ENCODE measurements at regions not wholly inside any gene's neighbourhood (a gene's known extent, or its start where the extent isn't known, plus 50 kb on each side); places are given as distances from the start of the nearest gene placed in this dataset.

- ChIA-PET CTCF (no interaction called here), POLR2A (no interaction called here)
Observed at GRCh38 chr14:48943913-48944312, 642.3 kb downstream of the RPS29 start.

- CTCF ChIA-PET: no interaction called here
- POLR2A ChIA-PET: no interaction called here
Observed at GRCh38 chr14:48937541-48938195, 648.5 kb downstream of the RPS29 start.

GRCh38 chr14:48936849-48937248, 649.3 kb downstream of the RPS29 start:
- ChIA-PET POLR2A (no interaction called here), CTCF (no interaction called here)

GRCh38 chr14:48936362-48936761, 649.8 kb downstream of the RPS29 start:
- POLR2A ChIA-PET: no interaction called here
- CTCF ChIA-PET: no interaction called here

GRCh38 chr14:48925184-48925583, 661.0 kb downstream of the RPS29 start:
- POLR2A ChIA-PET: no interaction called here
- CTCF ChIA-PET: no interaction called here

GRCh38 chr14:48914921-48915320, 671.3 kb downstream of the RPS29 start:
- ChIA-PET POLR2A (no interaction called here), CTCF (no interaction called here)

GRCh38 chr14:48914382-48914781, 671.8 kb downstream of the RPS29 start:
- ChIA-PET POLR2A (no interaction called here), CTCF (no interaction called here)

- ChIA-PET CTCF (no interaction called here), POLR2A (no interaction called here)
Observed at GRCh38 chr14:48900565-48900964, 685.6 kb downstream of the RPS29 start.

- ChIA-PET POLR2A (no interaction called here), CTCF (no interaction called here)
Observed at GRCh38 chr14:48890333-48890732, 695.8 kb downstream of the RPS29 start.

- ChIA-PET CTCF (no interaction called here), POLR2A (no interaction called here)
Observed at GRCh38 chr14:48876806-48877340, 709.3 kb downstream of the RPS29 start.

GRCh38 chr14:48874711-48875110, 711.5 kb downstream of the RPS29 start:
- ChIA-PET CTCF (no interaction called here), POLR2A (no interaction called here)

GRCh38 chr14:48857366-48857765, 728.8 kb downstream of the RPS29 start:
- CTCF ChIA-PET: no interaction called here
- POLR2A ChIA-PET: no interaction called here

GRCh38 chr14:48853159-48853558, 733.0 kb downstream of the RPS29 start:
- ChIA-PET POLR2A (no interaction called here), CTCF (no interaction called here)

GRCh38 chr14:48849741-48850322, 736.3 kb downstream of the RPS29 start:
- POLR2A ChIA-PET: no interaction called here
- CTCF ChIA-PET: no interaction called here

- CTCF ChIA-PET: no interaction called here
- POLR2A ChIA-PET: no interaction called here
Observed at GRCh38 chr14:48842785-48843184, 743.4 kb downstream of the RPS29 start.

GRCh38 chr14:48826058-48826457, 760.1 kb downstream of the RPS29 start:
- ChIA-PET CTCF (no interaction called here), POLR2A (no interaction called here)

GRCh38 chr14:48814562-48814961, 771.6 kb downstream of the RPS29 start:
- ChIA-PET POLR2A (no interaction called here), CTCF (no interaction called here)

- POLR2A ChIA-PET: no interaction called here
- CTCF ChIA-PET: no interaction called here
Observed at GRCh38 chr14:48805315-48805714, 780.9 kb downstream of the RPS29 start.

- CTCF ChIA-PET: no interaction called here
- POLR2A ChIA-PET: no interaction called here
Observed at GRCh38 chr14:48792376-48793024, 793.7 kb downstream of the RPS29 start.

GRCh38 chr14:48788771-48789170, 797.4 kb downstream of the RPS29 start:
- CTCF ChIA-PET: no interaction called here
- POLR2A ChIA-PET: no interaction called here

GRCh38 chr14:48786498-48786897, 799.7 kb downstream of the RPS29 start:
- CTCF ChIA-PET: no interaction called here

GRCh38 chr14:48771717-48772116, 814.5 kb downstream of the RPS29 start:
- ChIA-PET CTCF (no interaction called here), POLR2A (no interaction called here)

More at GRCh38 chr14:48786498-48786897, 799.7 kb downstream of the RPS29 start:
- POLR2A ChIA-PET: no interaction called here
